Heart left ventricle (tissue), 13 donors: ENCODE measurements at regions not wholly inside any gene's neighbourhood (a gene's known extent, or its start where the extent isn't known, plus 50 kb on each side); places are given as distances from the start of the nearest gene placed in this dataset.

Experiments used
- CTCF ChIP-seq, 12 donors: fragments of 200-600 bp; sonication (generic) in 4 of 12; IDR thresholded peaks; one replicate each; pipeline versions ENCODE4 v1.5.0 to v1.8.0; 2018 to 2022; ENCODE audit warnings: antibody characterized with exemption in 12 of 12, mild to moderate bottlenecking in 5 of 12
- POLR2A ChIP-seq, 2 donors: fragments of 450-650 bp; IDR thresholded peaks; one replicate each; pipeline ENCODE4 v1.6.1; 2017; ENCODE audit warnings: antibody characterized with exemption in 2 of 2, mild to moderate bottlenecking in 2 of 2, moderate library complexity in 2 of 2
- donor health status: ischemic (EF 13 %, LVEDD 7.1; RV severe dilation, severe dysfunction).
- donor health status: DM: no; HTN: yes; CAD: no.
- donor health status: DM: no; HTN: no; CAD: no.
- donor health status: ischemic (EF 25% LVEDD 6.9; RV normal size, moderate dysfunction).
- donor health status: ischemic (EF 25% LVEDD 5.7; RV mildly dilated, moderate dysfunction).
- donor health status: ischemic (EF 35%, LVEDD 5.7; RV mildly dilated, moderate dysfunction).
- donor health status: nonischemic (EF 11% LVEDD 7.7; RV severe dilation, severe dysfunction).
- donor health status: DM: yes; HTN: yes; CAD: no.
- donor health status: PGD.
- donor health status: ischemic (EF 29% LVEDD 5.4; RV normal size, mild dysfunction).
- donor health status: nonischemic (EF 23%, LVEDD 6.1; RV moderate dilation, normal function).

GRCh38 chr16:65991149-65991701 is 375.3 kb upstream of the CDH5 start:
- TF ChIP-seq POLR2A (IDR thresholded peaks at IDR 0.05) (no peak), CTCF (IDR thresholded peaks at IDR 0.05) (no peak)
